ENCODE measurements at regions not wholly inside any gene's neighbourhood (a gene's known extent, or its start where the extent isn't known, plus 50 kb on each side); places are given as distances from the start of the nearest gene placed in this dataset.

- DNase-seq: no peak
These were observed 904.1 kb downstream of the KCNMA1 start for GRCh38 chr10:76733441-76733936.

- no peak for DNase-seq
These were observed 905.3 kb downstream of the KCNMA1 start for GRCh38 chr10:76732306-76732705.

DNA sequence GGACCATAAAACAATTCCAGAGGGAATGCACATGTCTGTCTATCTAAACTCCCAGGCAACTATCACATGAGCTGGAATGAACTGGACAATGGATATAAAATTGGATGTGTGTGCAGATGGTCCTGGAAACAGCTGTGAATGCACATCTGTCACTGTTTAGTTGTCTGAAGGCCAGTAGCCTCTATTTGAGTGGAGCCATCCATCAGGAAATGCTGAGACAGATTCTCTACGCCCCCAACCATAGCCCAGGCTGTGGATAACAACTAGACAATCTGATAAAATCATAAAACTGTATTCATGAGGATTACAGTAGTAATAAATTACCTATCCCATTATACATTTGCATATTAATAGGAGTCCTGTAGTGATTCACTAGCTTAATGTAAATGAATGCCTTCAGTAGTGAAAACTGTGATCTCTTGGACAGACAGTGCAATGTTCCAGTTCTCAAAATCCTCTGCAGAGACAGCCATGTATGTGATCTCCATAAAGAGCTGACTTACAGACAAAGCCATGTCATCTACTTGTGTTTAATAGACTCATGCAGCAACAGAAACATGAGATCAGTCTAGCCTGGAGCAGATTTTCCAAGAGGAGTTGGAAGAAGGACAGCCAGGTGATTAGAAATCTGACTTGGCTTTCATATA is 907.6 kb downstream of the KCNMA1 start:
- no peak for DNase-seq

DNA sequence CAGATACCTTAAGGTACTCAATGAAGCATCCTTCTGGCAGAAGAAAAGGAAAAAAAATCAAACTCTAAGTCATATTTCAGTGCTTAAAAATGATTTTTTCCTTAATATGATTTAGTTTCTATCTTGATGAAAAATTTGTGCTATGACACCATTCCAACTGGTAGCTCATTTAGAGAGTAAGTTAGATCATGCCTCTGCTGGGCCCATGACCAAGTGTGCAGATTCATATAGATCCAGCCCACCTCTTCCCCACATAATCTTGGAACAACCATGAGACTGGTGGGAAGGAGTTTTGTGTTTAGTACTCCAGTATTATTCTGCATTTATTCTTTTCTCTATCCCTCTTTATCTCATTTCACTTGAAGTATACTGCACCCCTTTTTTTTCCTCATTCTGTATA is 908.3 kb downstream of the KCNMA1 start:
- no peak for DNase-seq

DNA sequence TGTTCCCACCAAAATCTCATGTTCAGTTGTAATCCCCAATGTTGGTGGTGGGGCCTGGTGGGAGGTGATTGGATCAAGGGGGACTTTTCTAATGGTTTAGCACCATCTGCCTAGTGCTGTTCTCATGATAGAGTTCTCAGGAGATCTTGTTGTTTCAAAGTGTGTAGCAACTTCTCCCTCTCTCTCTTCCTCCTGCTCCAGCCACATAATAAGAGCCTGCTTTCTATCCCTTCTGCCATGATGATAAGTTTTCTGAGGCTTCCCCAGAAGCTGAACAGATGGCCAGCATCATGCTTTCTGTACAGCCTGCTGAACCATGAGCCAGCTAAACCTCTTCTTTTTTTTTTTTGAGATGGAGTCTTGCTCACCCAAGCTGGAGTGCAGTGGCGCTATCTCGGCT is 910.6 kb downstream of the KCNMA1 start:
- DNase-seq: no peak

- no peak for DNase-seq
These were observed 913.8 kb downstream of the KCNMA1 start for GRCh38 chr10:76723844-76724243.

GRCh38 chr10:76721891-76722505 is 915.6 kb downstream of the KCNMA1 start:
- DNase-seq: no peak

DNA sequence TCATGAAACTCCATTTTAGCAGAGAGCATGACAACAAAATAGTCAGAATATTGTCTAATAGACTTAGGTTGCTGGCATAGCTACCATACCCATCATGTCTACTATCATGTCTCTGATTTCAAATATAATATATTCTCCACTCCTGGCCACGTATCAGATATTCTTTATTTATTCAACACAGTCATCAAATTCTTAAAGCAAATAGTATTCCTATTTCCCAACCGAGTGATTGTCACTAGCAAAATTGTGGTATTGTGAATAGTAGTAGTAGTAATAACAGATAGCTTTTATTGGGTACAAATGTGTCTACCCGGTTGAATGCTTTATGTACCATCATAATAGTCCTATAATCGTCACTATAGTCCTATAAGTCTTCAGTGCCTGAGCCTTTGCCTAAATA is 918.6 kb downstream of the KCNMA1 start:
- no peak for DNase-seq

GRCh38 chr10:76717141-76717540 is 920.5 kb downstream of the KCNMA1 start:
- no peak for DNase-seq

DNA sequence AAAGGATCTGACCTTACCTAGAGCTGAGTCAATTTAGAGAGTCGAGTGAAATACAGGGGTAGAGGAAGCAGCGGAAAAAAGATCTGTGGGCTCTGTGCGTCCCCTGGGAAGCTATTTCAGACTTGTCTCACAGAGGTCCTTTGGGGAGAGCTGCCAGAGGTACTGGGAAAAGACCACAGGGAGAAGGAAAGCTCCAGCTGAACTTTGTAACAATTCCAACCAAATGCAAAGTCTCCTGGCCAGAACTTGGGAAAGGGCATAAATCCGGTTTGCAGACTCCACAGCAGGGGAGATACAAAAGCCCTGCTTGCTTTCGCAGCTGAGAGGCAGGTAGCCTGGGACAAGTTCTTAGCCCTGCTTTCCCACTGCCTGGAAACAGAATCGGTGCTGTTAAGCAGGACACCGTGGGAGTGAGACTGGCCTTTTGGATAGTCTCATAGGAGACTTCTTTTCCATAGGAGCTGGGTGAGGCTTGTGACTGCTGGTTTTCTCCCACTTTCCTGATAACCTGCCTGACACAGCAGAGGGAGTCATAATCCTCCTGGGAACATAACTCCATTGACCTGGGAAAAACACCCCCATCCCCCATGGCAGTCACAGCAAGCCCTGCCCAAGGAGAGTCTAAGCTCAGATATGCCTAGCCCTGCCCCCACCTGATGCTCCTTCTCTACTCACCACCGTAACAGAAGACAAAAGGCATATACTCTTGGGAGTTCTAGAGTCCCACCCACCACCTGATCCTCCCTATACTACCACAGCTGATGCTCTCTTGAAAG is 926.2 kb downstream of the KCNMA1 start:
- no peak for DNase-seq

GRCh38 chr10:76700241-76700640 is 937.4 kb downstream of the KCNMA1 start:
- no peak for DNase-seq

- DNase-seq: no peak
These were observed 939.7 kb downstream of the KCNMA1 start for GRCh38 chr10:76697923-76698322.

DNA sequence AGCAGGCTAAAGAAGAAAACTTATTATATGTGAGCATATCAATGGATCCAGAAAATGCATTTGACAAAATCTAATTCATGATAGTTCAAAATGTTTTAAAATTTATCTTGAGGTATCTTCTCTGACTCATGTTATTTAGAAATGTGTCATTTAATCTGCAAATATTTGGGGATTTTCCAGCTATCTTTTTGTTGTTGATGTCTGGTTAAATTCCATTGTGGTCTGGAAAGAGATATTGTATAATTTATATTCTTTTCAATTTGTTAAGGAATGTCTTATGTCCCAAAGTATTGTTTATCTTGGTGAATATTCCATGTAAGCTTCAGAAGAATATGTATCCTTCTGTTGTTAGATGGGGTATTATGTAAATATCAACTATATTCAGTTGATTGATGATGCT is 942.5 kb downstream of the KCNMA1 start:
- no peak for DNase-seq

DNA sequence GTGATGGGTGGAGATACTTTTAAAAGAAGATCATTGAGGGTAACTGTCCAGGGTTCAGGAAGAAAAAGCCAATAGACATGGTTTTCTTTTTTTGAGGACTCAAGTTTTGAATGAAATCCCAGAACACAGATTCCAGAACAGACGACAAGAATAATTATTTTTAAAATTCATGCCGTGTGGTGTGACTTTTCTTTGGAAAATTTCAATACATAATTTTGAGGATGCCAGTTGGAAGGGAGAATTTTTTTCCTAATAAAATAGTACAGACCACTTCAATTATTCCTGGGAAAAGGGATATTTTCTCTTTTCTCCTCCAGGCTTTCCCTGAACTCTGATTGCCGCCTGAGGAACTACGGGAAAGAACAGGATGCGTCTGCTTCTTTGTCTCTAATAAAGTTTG is 951.4 kb downstream of the KCNMA1 start:
- DNase-seq: no peak

GRCh38 chr10:76684968-76685367 is 952.6 kb downstream of the KCNMA1 start:
- DNase-seq: no peak

- DNase-seq: no peak
These were observed 956.5 kb downstream of the KCNMA1 start for GRCh38 chr10:76681153-76681552.

DNA sequence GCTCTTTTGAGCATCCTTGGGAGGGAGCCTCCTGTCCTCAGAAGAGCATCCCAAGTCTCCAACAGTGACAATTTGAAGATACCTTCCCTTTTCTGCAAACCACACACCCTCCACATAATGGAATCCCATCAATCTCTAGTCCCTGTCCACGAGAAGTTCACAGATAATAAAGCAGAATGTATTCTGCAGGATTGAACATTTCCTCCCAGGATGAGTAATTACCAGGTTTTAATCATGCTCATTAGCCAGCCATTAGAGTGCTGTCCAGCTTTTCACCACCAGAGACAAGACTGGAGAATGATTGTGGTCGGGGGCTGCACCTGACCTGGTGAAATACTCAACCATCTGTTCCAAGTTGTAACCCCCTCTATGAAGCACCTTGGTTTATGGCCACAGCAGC is 958.6 kb downstream of the KCNMA1 start:
- DNase-seq: no peak

DNA sequence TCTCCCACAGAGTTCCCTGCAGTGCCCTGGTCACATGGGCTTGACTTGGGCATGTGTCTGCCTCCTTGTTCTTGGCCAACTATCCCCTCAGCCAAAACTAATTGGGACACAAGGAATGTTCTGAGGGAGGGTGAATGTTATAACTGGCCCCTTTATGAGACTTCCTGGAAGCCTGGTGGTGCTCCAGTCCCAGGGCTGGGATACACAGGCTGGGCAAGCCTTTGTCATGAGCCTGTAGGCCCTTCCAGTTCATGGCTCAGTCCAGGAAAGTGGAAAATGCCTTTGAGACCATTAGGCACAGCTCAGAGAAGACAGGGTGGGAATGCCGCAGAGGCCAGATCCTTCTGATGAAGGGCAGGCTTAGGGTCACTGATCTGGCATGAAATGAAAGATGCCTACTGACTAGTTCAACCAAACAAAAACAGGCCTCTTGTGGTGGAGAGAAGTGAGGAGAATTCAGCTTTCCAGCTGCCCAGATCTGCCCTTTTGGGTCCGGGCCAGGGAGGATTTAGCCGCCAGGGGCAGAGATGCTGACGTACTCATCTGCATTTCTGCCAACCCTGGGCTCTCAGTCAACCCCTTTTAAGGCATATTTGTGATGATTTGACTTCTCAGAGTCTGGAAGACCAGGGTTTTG is 961.5 kb downstream of the KCNMA1 start:
- DNase-seq: peak; percentile 80

- DNase-seq: no peak
These were observed 962.1 kb downstream of the KCNMA1 start for GRCh38 chr10:76675561-76675950.

DNA sequence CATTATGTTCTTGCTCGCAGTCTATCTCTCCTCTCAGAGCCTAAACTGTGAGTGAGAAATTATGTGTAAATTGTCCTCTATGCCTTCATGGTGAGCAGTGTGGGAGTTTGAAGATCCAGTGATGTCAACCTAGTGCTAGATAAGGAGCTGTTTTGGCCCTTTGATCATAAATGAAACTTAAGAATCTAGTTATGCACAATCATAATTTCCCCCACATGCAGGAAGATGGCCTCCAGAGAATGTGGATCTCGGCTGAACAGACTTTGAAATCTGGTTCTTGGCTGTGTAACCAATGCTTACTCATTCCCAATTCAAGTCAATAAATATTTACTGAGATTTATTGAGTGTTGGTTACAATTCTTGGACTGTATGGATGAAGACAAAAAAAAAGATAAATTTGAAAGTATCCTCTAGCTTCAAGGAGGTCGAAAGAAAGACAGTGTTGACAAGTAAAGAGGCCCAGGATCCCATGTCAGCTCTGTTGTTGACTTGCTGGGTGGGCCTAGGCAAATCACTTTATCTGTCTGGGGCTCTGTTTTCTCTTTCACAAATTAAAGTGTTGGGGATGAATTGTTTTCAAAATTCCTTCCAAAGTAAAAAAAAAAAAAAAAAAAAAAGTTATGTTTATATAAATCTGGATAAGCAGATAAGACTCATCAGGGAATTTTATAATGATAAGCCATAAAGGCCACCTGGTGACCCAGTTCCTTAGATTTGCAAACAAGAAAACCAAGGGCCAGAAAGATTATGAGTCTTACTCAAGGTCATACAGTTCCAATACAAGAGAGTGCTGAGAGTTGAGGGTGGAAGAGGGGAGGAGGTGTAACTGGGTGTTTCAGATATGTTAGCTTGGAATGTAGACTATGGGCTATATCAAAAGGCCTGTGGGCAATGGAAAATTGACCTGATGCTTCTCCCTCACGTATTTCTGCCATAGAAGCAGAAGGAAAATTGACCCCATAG is 969.9 kb downstream of the KCNMA1 start:
- DNase-seq: peak; percentile 48

GRCh38 chr10:76666891-76667290 is 970.7 kb downstream of the KCNMA1 start:
- no peak for DNase-seq

GRCh38 chr10:76665029-76665428 is 972.6 kb downstream of the KCNMA1 start:
- no peak for DNase-seq
